Breast epithelium (tissue), 4 donors: ENCODE measurements at regions not wholly inside any gene's neighbourhood (a gene's known extent, or its start where the extent isn't known, plus 50 kb on each side); places are given as distances from the start of the nearest gene placed in this dataset.

Experiments used
- DNase-seq, 2 donors: peaks; one replicate each; pipeline ENCODE4 v3.0.0-alpha.2; 2019; ENCODE audit warnings: low spot score in 2 of 2
- H3K27ac ChIP-seq, 2 donors: fragments of 200-600 bp; sonication (generic) in 1 of 2; one replicate each; pipeline ENCODE4 v1.5.1; 2016 to 2019; ENCODE audit warnings: mild to moderate bottlenecking in 1 of 2
- H3K27me3 ChIP-seq, 2 donors: fragments of 200-600 bp; sonication (generic) in 1 of 2; one replicate each; pipeline versions ENCODE4 v1.5.1 to v1.6.0; 2017 to 2019; ENCODE audit warnings: control low read depth in 1 of 2, mild to moderate bottlenecking in 1 of 2
- H3K36me3 ChIP-seq: fragments of 200-600 bp; one replicate; pipeline ENCODE4 v1.5.1; 2019
- H3K4me1 ChIP-seq, 2 donors: fragments of 200-600 bp; sonication (generic); one replicate each; pipeline ENCODE4 v1.5.1; 2016 to 2019; ENCODE audit warnings: control low read depth in 1 of 2
- H3K4me3 ChIP-seq, 3 donors: fragments of 200-600 bp; sonication (generic); 1 replicate in 2 of 3; 2 replicates in 1 of 3; pipeline ENCODE4 v1.5.1; 2016 to 2019; ENCODE audit warnings: mild to moderate bottlenecking in 3 of 3, moderate library complexity in 2 of 3
- H3K9me3 ChIP-seq, 2 donors: fragments of 200-600 bp; sonication (generic) in 1 of 2; one replicate each; pipeline ENCODE4 v1.5.1; 2016 to 2019; ENCODE audit warnings: control low read depth in 1 of 2
- CTCF ChIP-seq, 3 donors: fragments of 450-650 bp; IDR thresholded peaks; one replicate each; pipeline ENCODE4 v1.5.1; 2016 to 2017; ENCODE audit warnings: antibody characterized with exemption in 3 of 3, mild to moderate bottlenecking in 3 of 3, moderate library complexity in 3 of 3
- POLR2A ChIP-seq: fragments of 450-650 bp; IDR thresholded peaks from one replicate; pipeline ENCODE4 v1.6.1; 2016; ENCODE audit warnings: antibody characterized with exemption, mild to moderate bottlenecking, moderate library complexity
- POLR2AphosphoS5 ChIP-seq, 3 donors: sonication (generic); formaldehyde crosslinking; IDR thresholded peaks; one replicate each; pipeline ENCODE4 v1.6.1; 2017; ENCODE audit warnings: antibody characterized with exemption in 3 of 3
- intact Hi-C: fragments of 100-400 bp; cut with DNase I; formaldehyde crosslinking; loops from one replicate; pipeline ENCODE4 v1.15.1; 2023; ENCODE audit warnings: low total_unique reads

GRCh38 chr4:126752702-126753101 is 880.1 kb upstream of the INTU start:
- no peak for DNase-seq
- Histone ChIP-seq H3K4me1 (no peaks in the 10 kb centered on the region), H3K4me3 (no peak overlapping the region), H3K27me3 (no peaks in the 10 kb centered on the region), H3K36me3 (no peaks in the 10 kb centered on the region), H3K27ac (no peak overlapping the region), H3K9me3 (no peaks in the 10 kb centered on the region)
- TF ChIP-seq POLR2AphosphoS5 (IDR thresholded peaks at IDR 0.05) (no peak), POLR2A (no peak), CTCF (IDR thresholded peaks at IDR 0.05) (no peak)
- intact Hi-C loops = no loop called here

- Histone ChIP-seq H3K4me1 (no peaks in the 10 kb centered on the region), H3K4me3 (no peak overlapping the region), H3K9me3 (no peaks in the 10 kb centered on the region), H3K36me3 (no peaks in the 10 kb centered on the region), H3K27me3 (no peaks in the 10 kb centered on the region), H3K27ac (no peak overlapping the region)
- TF ChIP-seq CTCF (IDR thresholded peaks at IDR 0.05) (no peak), POLR2A (no peak), POLR2AphosphoS5 (IDR thresholded peaks at IDR 0.05) (no peak)
- no peak for DNase-seq
- intact Hi-C loops = no loop called here
These were observed 879.2 kb upstream of the INTU start for GRCh38 chr4:126753592-126753991.

GRCh38 chr4:126755506-126755905 is 877.3 kb upstream of the INTU start:
- no peak for DNase-seq
- no peaks in the 10 kb centered on the region for H3K27me3 ChIP-seq
- no peaks in the 10 kb centered on the region for H3K9me3 ChIP-seq
- H3K36me3 ChIP-seq = no peaks in the 10 kb centered on the region
- H3K4me1 ChIP-seq = no peaks in the 10 kb centered on the region
- no peak overlapping the region for H3K27ac ChIP-seq
- TF ChIP-seq CTCF (IDR thresholded peaks at IDR 0.05) (no peak), POLR2A (no peak), POLR2AphosphoS5 (IDR thresholded peaks at IDR 0.05) (no peak)
- intact Hi-C loops = no loop called here
- no peak overlapping the region for H3K4me3 ChIP-seq

- H3K36me3 ChIP-seq = no peaks in the 10 kb centered on the region
- H3K27ac ChIP-seq = no peak overlapping the region
- no peak for TF ChIP-seq CTCF (IDR thresholded peaks at IDR 0.05)
- no peak for TF ChIP-seq POLR2A
- TF ChIP-seq POLR2AphosphoS5 (IDR thresholded peaks at IDR 0.05) = no peak
- H3K4me1 ChIP-seq = no peaks in the 10 kb centered on the region
- intact Hi-C loops = no loop called here
- H3K9me3 ChIP-seq = no peaks in the 10 kb centered on the region
- H3K4me3 ChIP-seq = no peak overlapping the region
- H3K27me3 ChIP-seq = no peaks in the 10 kb centered on the region
- DNase-seq = no peak
These were observed 876.5 kb upstream of the INTU start for GRCh38 chr4:126756050-126756829.

GRCh38 chr4:126757219-126757618 is 875.5 kb upstream of the INTU start:
- no peaks in the 10 kb centered on the region for H3K36me3 ChIP-seq
- TF ChIP-seq POLR2A = no peak
- TF ChIP-seq CTCF (IDR thresholded peaks at IDR 0.05) = no peak
- no peak for TF ChIP-seq POLR2AphosphoS5 (IDR thresholded peaks at IDR 0.05)
- no peak for DNase-seq
- intact Hi-C loops = no loop called here
- no peaks in the 10 kb centered on the region for H3K9me3 ChIP-seq
- no peak overlapping the region for H3K27ac ChIP-seq
- no peaks in the 10 kb centered on the region for H3K4me1 ChIP-seq
- no peak overlapping the region for H3K4me3 ChIP-seq
- no peaks in the 10 kb centered on the region for H3K27me3 ChIP-seq
